Hematopoietic multipotent progenitor cell (in vitro differentiated cells): ENCODE measurements at regions not wholly inside any gene's neighbourhood (a gene's known extent, or its start where the extent isn't known, plus 50 kb on each side); places are given as distances from the start of the nearest gene placed in this dataset.

Experiments used
- DNase-seq, 3 donors: peaks; one replicate each; pipeline ENCODE4 v3.0.0-alpha.2; 2011 to 2015; ENCODE audit warnings: low read depth in 2 of 3, low spot score in 2 of 3

- peak in 1 of 3 donors; percentile 28 for DNase-seq
These were observed 52.9 kb upstream of the RNU6-1 start for GRCh38 chr15:67892559-67893377.

GRCh38 chr15:67895237-67895636 lies 55.4 kb upstream of the RNU6-1 start:
- DNase-seq, result no peak

- no peak for DNase-seq
These were observed 57.9 kb upstream of the RNU6-1 start for GRCh38 chr15:67897646-67898339.

- no peak for DNase-seq
These were observed 59.9 kb upstream of the RNU6-1 start for GRCh38 chr15:67899596-67900283.

- no peak for DNase-seq
These were observed 60.8 kb upstream of the RNU6-1 start for GRCh38 chr15:67900621-67901147.

GRCh38 chr15:67901922-67902321 lies 62.1 kb upstream of the RNU6-1 start:
- DNase-seq, result no peak

- no peak for DNase-seq
These were observed 62.7 kb upstream of the RNU6-1 start for GRCh38 chr15:67902579-67903009.

- no peak for DNase-seq
These were observed 63.9 kb upstream of the RNU6-1 start for GRCh38 chr15:67903708-67904107.

GRCh38 chr15:67905628-67906027 lies 65.8 kb upstream of the RNU6-1 start:
- DNase-seq, result no peak

- DNase-seq, result no peak
These were observed 66.5 kb upstream of the RNU6-1 start for GRCh38 chr15:67906382-67906781.

GRCh38 chr15:67907184-67907723 lies 67.4 kb upstream of the RNU6-1 start:
- DNase-seq, result no peak

- DNase-seq, result no peak
These were observed 68.9 kb upstream of the RNU6-1 start for GRCh38 chr15:67908756-67909155.

GRCh38 chr15:67911727-67912126 lies 71.9 kb upstream of the RNU6-1 start:
- no peak for DNase-seq

- DNase-seq, result no peak
These were observed 74.2 kb upstream of the RNU6-1 start for GRCh38 chr15:67914028-67914427.

GRCh38 chr15:67914537-67915460 lies 75.0 kb upstream of the RNU6-1 start:
- no peak for DNase-seq

GRCh38 chr15:67915461-67916374 lies 75.9 kb upstream of the RNU6-1 start:
- no peak for DNase-seq

GRCh38 chr15:67916565-67916964 lies 76.7 kb upstream of the RNU6-1 start:
- DNase-seq, result no peak

GRCh38 chr15:67917037-67917436 lies 77.2 kb upstream of the RNU6-1 start:
- DNase-seq, result no peak

- no peak for DNase-seq
These were observed 77.8 kb upstream of the RNU6-1 start for GRCh38 chr15:67917636-67918035.
